Left colon (tissue), 2 donors: ENCODE measurements at regions not wholly inside any gene's neighbourhood (a gene's known extent, or its start where the extent isn't known, plus 50 kb on each side); places are given as distances from the start of the nearest gene placed in this dataset.

Experiments
- ATAC-seq: fragments of 200-7000 bp; cut with Tn5 transposase; one replicate; pipeline ENCODE4 v1.9.1; 2020; ENCODE audit warnings: mild to moderate bottlenecking, moderate library complexity
- DNase-seq, 2 donors: peaks; one replicate each; pipeline ENCODE4 v3.0.0-alpha.2; 2020
- intact Hi-C, 2 donors: fragments of 100-400 bp; cut with DNase I in 1 of 2; cut with micrococcal nuclease in 1 of 2; formaldehyde crosslinking; loops; one replicate each; pipeline versions ENCODE4 v1.11.2 to v1.14.0; 2022; cut with DNase I, micrococcal nuclease
- donor health status: DM: no; HTN: no; CAD: no.
- donor health status: DM: yes; HTN: yes; CAD: no.

DNA sequence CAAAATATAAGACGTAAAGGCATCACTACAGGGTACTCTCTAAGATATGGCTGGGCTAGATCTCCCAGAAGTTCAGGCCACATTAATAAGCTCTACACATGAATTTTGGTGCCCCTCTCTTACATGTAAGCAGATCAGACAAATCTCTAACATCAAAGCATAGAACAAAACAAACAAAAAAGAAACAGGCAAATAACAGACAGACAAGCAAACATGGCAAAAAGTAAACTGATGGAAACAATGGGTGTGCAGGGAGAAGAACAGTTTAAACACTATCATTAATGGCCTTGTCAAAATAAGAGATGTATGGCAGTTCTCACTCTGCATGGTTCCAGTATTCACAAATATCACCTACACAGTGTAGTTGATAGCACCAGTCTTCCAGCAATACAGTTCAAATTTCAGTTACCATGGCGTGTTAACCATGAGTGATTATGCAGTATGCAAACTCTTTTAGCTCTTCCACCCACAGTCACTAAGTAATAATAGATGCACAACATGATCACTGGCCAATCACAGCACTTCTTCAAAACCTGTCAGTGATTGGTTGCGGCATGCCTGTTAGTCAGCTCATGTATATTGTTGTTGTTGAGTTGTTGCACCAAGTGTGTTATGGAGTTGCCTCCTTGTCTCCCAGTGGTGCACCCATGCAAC lies 110.7 kb upstream of the TLR3 start:
- DNase-seq (no peak), ATAC-seq (no peak)
- intact Hi-C loops = no loop called here

DNA sequence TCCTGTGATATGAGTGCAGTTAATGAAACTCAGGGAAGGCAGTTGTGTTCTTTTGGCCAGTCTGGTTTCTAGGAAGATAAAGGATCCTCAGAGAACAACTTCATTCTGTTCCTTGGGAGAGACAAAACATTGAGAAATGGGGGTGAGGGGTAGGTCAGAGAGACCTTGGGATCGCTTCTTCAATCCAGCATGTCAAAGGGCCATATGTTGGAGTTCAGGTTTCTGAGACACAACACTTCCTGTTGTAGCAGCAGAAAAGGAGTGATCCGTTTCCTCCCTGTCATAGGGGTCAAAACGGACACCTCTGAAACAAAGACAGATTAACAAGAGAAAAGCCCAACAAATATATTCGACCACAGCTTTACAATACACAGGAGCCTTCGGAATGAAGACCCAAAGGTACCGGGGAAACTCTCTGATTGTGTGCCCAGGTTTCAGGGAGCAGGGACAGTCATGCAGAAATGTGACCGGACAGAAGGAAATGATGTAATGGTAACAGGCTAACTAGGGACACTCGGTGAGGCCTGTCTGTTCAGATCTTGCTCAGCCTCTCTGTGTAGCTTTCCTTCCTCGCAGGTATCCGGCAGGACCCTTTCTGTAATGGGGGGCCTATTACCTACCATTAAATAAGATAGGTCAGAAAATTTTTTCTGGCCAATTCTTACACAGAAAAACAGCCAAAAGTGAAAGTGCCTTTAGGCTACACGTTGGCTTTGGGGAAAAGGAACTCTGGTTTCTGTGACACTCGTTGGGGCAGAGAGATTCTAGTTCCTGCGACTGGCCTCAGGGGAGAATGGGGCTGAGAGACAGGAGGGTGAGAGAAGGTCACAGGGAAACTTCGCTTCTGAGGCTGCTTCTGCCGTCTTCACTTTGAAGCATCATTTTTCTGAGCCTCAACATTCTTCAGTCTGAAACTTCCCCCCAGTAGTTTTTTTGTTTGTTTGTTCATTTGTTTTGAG lies 103.3 kb upstream of the TLR3 start:
- intact Hi-C loops = no loop called here
- DNase-seq (no peak), ATAC-seq (no peak)

DNA sequence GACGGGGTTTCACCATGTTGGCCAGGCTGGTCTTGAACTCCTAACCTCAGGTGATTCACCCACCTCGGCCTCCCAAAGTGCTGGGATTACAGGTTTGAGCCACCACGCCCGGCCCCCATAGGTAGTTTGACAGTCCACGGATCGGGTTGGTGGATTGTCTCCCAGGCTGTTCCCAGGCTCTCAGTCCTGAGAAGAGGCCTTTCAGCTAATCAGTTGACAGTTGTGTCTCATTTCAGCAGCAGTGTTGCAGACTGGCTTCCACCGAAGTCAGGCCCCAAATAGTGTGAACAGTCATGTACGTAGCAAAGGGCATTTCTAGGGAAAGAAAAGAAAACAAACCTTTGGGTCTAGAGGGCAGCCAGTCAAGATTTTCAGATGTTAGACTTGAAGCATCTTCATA lies 102.4 kb upstream of the TLR3 start:
- no peak for ATAC-seq
- intact Hi-C loops = no loop called here

DNA sequence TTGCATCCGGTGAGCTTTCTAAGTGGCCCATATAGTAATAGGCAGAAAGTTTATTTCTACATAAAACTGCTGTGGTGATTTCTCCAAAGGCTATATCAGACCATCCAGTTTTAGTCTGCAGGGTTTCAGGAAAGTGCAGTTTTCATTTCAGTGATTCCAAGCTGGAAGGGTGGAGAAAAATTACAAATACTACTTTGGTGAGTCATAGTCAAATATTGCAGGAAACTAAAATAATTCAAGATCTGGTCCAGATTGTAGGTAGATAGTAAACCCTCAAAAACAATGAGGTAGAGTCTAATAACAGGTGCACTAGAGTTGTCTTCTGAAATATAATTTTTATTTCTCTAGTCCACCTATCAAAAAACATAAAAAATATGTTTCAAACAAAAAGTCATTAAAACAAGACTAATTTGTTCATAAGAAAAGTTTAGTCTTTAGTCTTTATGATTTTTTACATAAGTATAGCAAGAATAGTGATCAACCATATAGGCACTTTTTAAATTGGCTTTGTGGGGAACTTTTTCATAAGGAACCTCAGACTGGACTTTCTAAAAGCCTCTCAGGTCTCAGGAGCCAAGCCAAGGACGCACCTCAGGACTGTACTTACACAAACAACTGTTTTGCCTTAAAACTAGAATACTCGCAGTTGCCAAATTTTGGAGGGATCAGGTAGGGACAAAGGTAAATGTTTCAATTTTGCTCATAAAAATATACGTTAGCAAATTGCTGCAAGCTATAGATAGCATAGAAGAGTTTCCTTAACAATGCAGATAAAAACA lies 101.8 kb upstream of the TLR3 start:
- intact Hi-C loops = no loop called here
- DNase-seq (no peak), ATAC-seq (no peak)

More for the DNA sequence above, 102.4 kb upstream of the TLR3 start:
- no peak for DNase-seq

DNA sequence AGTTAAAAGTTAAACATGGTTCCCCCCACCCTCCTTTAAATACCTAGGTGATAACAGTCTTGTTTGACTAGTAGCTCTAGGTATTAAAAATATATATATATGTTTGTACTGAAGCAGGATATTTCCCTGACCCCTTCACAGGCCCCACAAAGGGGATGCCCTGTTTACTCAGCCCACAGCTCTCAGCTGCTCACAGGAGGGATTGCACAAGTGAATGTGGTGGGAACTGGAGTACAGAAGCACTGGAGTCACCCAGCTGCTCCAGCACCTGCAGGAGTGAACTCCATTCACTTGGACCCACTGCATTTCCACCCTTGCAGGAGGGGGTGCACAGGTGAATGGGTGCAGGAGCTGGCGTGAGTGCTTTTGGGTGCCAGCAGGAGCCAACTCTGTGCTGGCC lies 99.3 kb upstream of the TLR3 start:
- intact Hi-C loops = no loop called here
- ATAC-seq (no peak), DNase-seq (no peak)

DNA sequence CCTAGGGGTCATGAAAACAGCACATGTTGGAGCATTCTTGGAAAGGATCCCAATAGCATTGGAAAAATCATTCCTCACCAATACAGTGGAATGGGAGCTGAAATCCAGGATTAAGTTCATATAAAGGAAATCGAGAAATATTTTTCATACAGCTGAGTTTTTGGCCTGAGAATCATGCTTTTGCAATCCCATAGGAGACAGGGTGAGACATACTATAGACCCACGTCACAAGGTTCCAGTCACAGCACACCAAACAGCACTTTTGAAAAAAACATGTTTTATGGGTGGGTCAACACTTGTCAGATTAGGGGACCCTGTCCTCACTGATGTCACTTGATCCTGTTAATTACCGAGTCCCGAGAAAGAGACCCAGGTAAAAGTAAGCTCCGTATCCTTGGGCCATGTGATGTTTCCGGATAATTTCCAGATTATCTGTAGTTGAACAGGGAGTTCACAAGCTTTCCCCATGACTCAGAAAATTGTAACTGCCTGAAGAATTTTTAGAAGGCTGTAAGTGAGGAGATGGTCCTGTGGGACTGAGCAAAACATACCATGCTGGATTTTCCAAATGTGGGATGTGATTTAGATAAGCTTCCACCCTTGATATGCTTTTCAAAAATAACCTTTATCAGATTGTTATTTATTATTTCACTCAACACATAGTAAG lies 80.9 kb upstream of the TLR3 start:
- intact Hi-C loops = no loop called here
- DNase-seq = no peak
- ATAC-seq = no peak

DNA sequence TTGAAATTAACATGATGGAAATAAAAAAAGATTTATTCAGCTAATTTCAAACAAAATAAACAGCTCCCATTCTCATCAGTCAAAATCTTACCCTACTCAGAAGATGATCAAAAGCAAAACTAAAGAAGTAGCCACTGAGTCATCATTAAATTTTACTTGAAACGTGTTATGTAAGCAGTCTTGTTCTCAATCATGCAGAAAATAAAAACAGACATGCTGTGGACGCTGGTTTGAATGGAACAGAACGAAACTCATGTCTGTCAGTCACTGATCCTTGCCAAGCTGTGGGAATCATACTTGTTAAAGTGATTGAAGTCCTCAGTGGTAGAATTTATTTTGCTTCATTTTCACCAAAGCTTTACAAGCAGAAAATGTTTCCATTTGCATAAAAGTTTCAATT lies 77.2 kb upstream of the TLR3 start:
- DNase-seq (no peak), ATAC-seq (no peak)
- intact Hi-C loops = no loop called here

DNA sequence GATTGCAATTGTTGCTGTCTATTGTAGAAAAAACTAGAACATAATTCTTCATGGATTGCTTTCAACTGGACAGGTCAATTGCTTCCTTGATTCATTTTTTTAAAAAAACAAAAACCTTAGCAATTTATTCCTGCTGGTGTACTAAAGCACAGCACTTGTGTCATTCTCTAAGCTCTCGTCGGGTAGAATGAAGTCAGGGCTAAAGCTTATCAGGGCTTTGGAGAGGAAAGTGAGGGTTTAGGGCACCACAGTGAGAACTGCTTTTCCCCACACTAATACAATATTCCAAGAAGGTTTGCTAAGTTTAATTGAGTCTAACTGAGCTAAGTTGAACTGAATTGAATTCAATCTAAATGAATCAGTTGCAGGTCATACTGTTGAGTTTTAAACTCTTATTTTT lies 76.4 kb upstream of the TLR3 start:
- DNase-seq = no peak
- intact Hi-C loops = no loop called here
- no peak for ATAC-seq

DNA sequence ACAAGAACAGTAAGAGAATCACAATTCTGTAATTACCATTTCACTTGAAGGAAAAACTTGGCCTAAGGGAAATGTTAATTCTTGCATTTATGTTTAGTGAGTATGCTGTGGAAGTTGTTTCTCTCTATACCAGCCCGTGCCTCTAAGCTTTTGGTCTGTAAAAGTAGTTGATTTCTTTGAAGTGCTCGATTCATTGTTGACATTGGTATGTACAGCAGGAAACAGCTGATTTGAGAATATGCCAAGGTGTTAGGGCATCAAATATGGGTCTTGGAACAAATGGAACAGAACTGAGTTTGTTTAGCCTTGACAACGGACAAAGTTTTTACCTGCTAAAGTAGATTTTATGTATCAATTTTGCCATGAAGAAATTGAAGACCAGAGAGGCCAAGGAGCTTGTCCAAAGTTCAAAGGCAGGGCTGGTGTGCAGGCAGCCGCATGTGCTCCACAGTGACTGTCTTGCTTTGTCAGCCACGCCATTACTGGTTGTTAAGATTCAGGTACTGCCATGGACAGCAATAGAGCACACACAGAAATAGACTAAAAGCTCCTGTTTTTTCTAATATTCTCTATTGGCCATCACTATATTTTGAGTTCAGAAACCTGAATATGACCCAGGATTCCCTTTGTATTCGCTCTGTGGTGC lies 75.5 kb upstream of the TLR3 start:
- intact Hi-C loops = no loop called here
- DNase-seq (no peak), ATAC-seq (no peak)

DNA sequence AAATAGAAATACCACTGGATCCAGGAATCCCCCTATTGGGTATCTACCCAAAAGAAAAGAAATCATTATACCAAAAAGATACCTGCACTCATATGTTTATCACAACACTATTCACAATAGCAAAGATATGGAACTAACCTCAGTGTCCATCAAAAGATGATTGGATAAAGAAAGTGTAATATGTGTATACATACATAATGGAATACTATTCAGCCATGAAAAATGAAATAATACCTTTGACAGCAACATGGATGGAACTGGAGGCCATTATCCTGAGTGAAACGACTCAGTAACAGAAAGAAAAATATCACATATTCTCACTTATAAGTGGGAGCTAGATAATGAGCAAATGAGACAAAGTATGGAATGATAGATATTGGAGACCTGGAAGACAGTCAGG lies 74.2 kb upstream of the TLR3 start:
- intact Hi-C loops = no loop called here
- ATAC-seq = no peak
- no peak for DNase-seq

DNA sequence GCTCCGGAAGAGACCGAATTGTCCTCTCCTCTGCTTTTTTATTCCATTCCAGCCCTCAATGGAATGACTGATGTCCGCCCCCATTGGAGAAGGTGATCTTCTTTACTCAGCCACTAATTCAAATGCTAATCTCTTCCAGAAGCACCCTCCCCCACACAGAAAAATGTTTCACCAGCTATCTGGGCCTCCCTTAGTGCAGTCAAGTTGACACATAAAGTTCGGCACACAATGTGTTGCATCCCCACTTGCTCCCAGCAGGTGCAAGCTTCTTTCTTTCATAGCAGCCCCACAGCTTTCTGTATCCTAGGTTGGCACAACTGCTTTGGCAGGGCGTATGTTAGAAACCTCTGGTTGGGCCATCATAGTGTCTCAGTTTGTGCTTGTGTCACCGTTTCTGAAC lies 73.3 kb upstream of the TLR3 start:
- DNase-seq (no peak), ATAC-seq (no peak)
- intact Hi-C loops = no loop called here

DNA sequence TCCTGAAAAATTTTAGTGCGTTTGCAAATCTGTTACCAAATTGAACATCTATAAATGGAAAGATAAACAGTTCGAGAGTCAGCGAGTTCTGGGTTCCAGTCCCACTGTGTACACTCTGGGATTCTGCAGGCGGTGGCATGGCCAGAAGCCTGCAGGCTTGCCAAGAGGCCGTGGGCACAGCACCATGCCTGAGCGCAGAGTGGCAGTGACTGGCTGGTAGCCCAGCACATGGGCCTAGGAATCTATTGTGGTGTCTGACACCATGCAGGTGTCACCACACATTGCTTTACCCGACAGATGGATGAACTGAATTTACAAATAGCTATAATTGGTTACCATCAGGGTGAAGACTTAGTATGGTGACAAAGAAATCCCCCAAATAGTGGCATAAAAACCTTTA lies 71.7 kb upstream of the TLR3 start:
- intact Hi-C loops = no loop called here
- no peak for ATAC-seq
- no peak for DNase-seq

DNA sequence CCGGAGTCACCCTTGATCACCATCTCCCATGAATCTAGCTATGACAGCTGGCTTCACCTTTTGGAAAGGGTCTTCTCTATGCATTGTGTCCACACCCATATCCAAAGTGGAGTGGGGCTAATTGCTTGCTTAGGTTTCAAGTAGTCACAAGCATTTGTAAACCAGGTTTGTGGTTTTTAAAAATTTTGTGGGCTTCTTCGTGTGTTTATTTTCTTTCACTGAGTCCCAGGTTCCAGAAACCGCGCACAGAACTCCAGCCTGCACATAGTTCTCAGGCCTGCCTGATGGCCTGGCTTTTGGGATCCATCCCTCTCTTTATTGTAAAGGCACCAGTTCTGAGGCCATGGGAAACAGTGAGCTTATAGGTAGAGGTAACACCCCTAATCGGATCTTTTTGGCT lies 70.2 kb upstream of the TLR3 start:
- DNase-seq (no peak), ATAC-seq (no peak)
- intact Hi-C loops = no loop called here

DNA sequence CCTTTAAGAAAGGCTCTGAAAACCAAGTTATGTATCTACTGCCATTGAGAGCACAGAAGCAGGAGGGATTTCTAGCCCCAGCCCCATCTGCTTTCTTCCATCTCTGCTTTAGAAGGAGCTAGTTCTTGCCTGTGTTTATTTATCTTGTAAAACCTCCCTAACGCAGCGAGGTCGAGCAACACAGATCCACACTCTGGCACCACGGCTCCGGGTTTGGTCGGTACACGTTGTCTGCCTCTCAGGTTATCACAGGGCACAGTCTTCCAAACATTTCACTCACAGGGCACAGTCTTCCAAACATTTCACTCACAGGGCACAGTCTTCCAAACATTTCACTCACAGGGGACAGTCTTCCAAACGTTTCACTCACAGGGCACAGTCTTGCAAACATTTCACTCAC lies 69.7 kb upstream of the TLR3 start:
- DNase-seq = no peak
- intact Hi-C loops = no loop called here
- no peak for ATAC-seq

DNA sequence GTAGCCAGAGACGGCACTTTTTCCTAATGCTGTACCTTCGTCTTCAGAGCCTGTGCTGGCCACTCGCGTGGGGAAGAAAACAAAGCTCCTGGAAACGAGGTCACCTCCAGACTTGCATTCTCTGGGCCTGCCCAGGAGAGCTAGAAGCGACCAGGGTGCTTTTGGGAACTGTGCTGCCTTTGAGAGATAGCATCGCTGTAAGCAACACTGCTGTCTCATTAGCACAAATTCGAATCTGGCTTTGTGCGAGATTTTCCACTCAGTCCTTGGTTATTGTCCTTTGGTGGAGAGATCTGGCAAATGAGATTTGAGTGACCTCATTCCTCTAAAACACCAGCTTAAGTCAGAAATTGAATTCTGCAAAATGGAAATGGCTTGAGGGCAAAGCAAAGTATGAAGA lies 66.1 kb upstream of the TLR3 start:
- DNase-seq (no peak), ATAC-seq (no peak)
- intact Hi-C loops = no loop called here

DNA sequence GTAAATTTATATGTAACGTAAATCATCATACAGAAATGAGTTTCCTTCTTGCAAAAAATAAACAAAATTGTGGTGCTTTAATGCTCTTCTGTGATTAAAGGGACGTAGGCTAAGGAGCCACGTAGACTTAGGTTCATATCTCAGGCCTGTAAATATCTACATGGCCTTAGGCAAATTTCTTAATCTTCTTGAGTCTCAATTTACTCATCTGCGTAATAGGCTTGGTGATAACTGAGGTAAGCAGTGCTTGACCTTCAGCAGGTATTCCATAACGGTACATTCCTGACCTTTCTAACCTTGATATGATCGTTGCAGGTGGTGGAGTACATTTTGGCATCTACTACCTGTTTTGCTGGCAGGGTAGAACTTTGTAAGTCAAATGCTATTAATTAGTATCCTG lies 65.2 kb upstream of the TLR3 start:
- DNase-seq (no peak), ATAC-seq (no peak)
- intact Hi-C loops = no loop called here

DNA sequence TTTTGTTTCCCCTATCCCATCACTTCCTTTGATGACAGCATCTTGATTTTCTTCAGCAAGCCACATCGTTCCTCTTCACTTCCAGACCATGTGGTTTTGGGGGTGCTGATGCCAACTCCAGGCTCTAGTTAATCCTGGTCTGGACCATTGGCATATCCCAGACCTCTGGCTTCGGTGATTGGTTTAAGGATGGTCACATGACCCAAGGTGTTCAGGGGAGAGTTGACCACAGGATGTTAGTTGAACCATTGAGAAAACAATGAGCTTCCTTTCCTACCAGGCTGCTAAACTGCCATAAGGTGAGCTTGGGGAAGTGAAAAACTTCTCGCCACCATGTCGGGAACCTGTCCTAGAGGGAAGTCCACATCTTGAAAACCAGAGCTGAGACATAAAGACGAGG lies 60.9 kb upstream of the TLR3 start:
- no peak for ATAC-seq
- DNase-seq = no peak
- intact Hi-C loops = no loop called here

DNA sequence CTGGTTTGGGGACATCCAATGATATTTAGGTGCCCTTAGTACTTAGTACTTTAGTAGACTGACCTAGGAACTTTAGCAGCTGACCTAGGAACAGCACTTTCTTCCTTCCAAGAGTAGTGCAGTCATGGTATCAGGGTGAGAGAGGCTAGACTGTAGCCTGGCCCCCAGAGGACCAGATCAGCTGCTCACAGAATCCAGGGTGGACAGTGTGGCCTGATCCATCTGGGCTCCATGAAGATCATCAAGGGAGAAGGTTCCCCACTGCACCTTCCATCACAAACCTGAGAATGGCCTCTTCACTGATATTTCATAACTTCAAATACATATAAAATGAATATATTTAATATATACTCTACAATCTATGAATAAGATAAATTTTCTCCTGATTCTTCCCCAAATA lies 59.0 kb upstream of the TLR3 start:
- ATAC-seq = no peak
- DNase-seq = no peak
- intact Hi-C loops = no loop called here

DNA sequence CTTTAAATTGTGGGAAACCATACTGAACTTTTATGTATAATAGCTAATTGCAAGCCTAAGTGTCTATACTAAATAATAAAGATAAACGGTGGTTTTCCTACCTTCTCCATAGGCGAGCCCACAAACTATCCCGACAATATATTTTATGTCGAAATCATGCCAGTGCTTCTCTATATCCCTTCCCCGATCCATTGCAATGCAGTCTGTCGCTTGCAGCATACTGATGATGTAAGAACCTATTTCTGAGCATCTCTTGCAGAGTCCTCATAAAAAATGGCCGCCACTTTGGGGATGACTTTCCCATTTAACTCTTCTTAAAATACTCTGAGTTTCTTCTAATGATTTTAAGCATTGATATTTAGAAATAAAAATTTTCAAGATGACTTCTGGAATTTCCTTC lies 58.1 kb upstream of the TLR3 start:
- ATAC-seq (no peak), DNase-seq (no peak)
- intact Hi-C loops = no loop called here
